Central memory CD8-positive, alpha-beta T cell (primary cell): ENCODE measurements at regions not wholly inside any gene's neighbourhood (a gene's known extent, or its start where the extent isn't known, plus 50 kb on each side); places are given as distances from the start of the nearest gene placed in this dataset.

Experiments used
- ATAC-seq: fragments of 150-1000 bp; cut with Tn5 transposase; replicated peaks from 2 replicates; pipeline ENCODE4 v1.10.0; 2022; ENCODE audit warnings: mild to moderate bottlenecking, moderate FRiP score, moderate number of reproducible peaks; ENCODE audit not compliant: poor library complexity, severe bottlenecking; ENCODE audit errors: extremely low read depth
- DNase-seq, 2 donors: peaks; one replicate each; pipeline ENCODE4 v3.0.0; 2021; ENCODE audit warnings: low spot score in 2 of 2
- H3K27ac Mint-ChIP-seq: one replicate; pipeline ENCODE4 v1.8.0; 2022; ENCODE audit warnings: low read depth, mild to moderate bottlenecking, moderate library complexity, mixed read lengths
- H3K27me3 Mint-ChIP-seq: one replicate; pipeline ENCODE4 v1.8.0; 2022; ENCODE audit warnings: mixed read lengths
- H3K36me3 Mint-ChIP-seq: one replicate; pipeline ENCODE4 v1.8.0; 2022; ENCODE audit warnings: mild to moderate bottlenecking, moderate library complexity, mixed read lengths; ENCODE audit not compliant: insufficient read depth
- H3K4me1 Mint-ChIP-seq: one replicate; pipeline ENCODE4 v1.8.0; 2022; ENCODE audit warnings: mixed read lengths
- H3K4me3 Mint-ChIP-seq: one replicate; pipeline ENCODE4 v1.8.0; 2022; ENCODE audit warnings: mild to moderate bottlenecking, moderate library complexity, mixed read lengths
- H3K9me3 Mint-ChIP-seq: one replicate; pipeline ENCODE4 v1.8.0; 2022; ENCODE audit warnings: mixed read lengths

- no peak for DNase-seq
- no peak for ATAC-seq
- no peaks in the 10 kb centered on the region for H3K4me1 Mint-ChIP-seq
- no peaks in the 10 kb centered on the region for H3K27me3 Mint-ChIP-seq
- peaks cover 1% of the 10 kb centered on the region for H3K36me3 Mint-ChIP-seq
- no peak overlapping the region for H3K27ac Mint-ChIP-seq
- H3K4me3 Mint-ChIP-seq = no peak overlapping the region
- peaks cover 8% of the 10 kb centered on the region for H3K9me3 Mint-ChIP-seq
Observed at GRCh38 chr2:212945526-212945925, 205.9 kb downstream of the IKZF2 start.

GRCh38 chr2:212943351-212943750, 208.1 kb downstream of the IKZF2 start:
- H3K4me3 Mint-ChIP-seq = no peak overlapping the region
- ATAC-seq (no peak), DNase-seq (no peak)
- no peak overlapping the region for H3K27ac Mint-ChIP-seq
- H3K27me3 Mint-ChIP-seq = no peaks in the 10 kb centered on the region
- H3K9me3 Mint-ChIP-seq = peaks cover under 1% of the 10 kb centered on the region
- H3K4me1 Mint-ChIP-seq = no peaks in the 10 kb centered on the region
- H3K36me3 Mint-ChIP-seq = peaks cover 1% of the 10 kb centered on the region

- Mint-ChIP-seq H3K27me3 (no peaks in the 10 kb centered on the region), H3K27ac (no peak overlapping the region), H3K4me1 (no peaks in the 10 kb centered on the region), H3K9me3 (peaks cover 4% of the 10 kb centered on the region), H3K36me3 (peaks cover 1% of the 10 kb centered on the region), H3K4me3 (no peak overlapping the region)
- ATAC-seq = no peak
- no peak for DNase-seq
Observed at GRCh38 chr2:212941361-212941760, 210.1 kb downstream of the IKZF2 start.

- Mint-ChIP-seq H3K4me1 (no peaks in the 10 kb centered on the region), H3K27ac (peak overlapping the region; percentile 58), H3K36me3 (peaks cover 1% of the 10 kb centered on the region), H3K9me3 (peaks cover 4% of the 10 kb centered on the region), H3K27me3 (no peaks in the 10 kb centered on the region), H3K4me3 (no peak overlapping the region)
- DNase-seq (no peak), ATAC-seq (no peak)
Observed at GRCh38 chr2:212940816-212941215, 210.6 kb downstream of the IKZF2 start.

GRCh38 chr2:212939777-212940531, 211.5 kb downstream of the IKZF2 start:
- Mint-ChIP-seq H3K27ac (peak overlapping the region; percentile 58), H3K4me3 (no peak overlapping the region), H3K9me3 (peaks cover 4% of the 10 kb centered on the region), H3K27me3 (no peaks in the 10 kb centered on the region), H3K4me1 (no peaks in the 10 kb centered on the region), H3K36me3 (no peaks in the 10 kb centered on the region)
- DNase-seq (no peak), ATAC-seq (no peak)

GRCh38 chr2:212938144-212938793, 213.1 kb downstream of the IKZF2 start:
- H3K4me1 Mint-ChIP-seq = no peaks in the 10 kb centered on the region
- no peaks in the 10 kb centered on the region for H3K27me3 Mint-ChIP-seq
- no peak for ATAC-seq
- peaks cover 1% of the 10 kb centered on the region for H3K36me3 Mint-ChIP-seq
- no peak for DNase-seq
- peaks cover 4% of the 10 kb centered on the region for H3K9me3 Mint-ChIP-seq
- H3K4me3 Mint-ChIP-seq = no peak overlapping the region
- no peak overlapping the region for H3K27ac Mint-ChIP-seq

- H3K27me3 Mint-ChIP-seq = no peaks in the 10 kb centered on the region
- peaks cover 1% of the 10 kb centered on the region for H3K36me3 Mint-ChIP-seq
- DNase-seq = no peak
- H3K9me3 Mint-ChIP-seq = peaks cover 4% of the 10 kb centered on the region
- H3K4me3 Mint-ChIP-seq = no peak overlapping the region
- ATAC-seq = no peak
- no peaks in the 10 kb centered on the region for H3K4me1 Mint-ChIP-seq
- no peak overlapping the region for H3K27ac Mint-ChIP-seq
Observed at GRCh38 chr2:212936572-212936971, 214.8 kb downstream of the IKZF2 start.

- no peak overlapping the region for H3K4me3 Mint-ChIP-seq
- DNase-seq (no peak), ATAC-seq (no peak)
- no peaks in the 10 kb centered on the region for H3K4me1 Mint-ChIP-seq
- H3K27me3 Mint-ChIP-seq = no peaks in the 10 kb centered on the region
- H3K9me3 Mint-ChIP-seq = peaks cover 4% of the 10 kb centered on the region
- H3K27ac Mint-ChIP-seq = no peak overlapping the region
- H3K36me3 Mint-ChIP-seq = peaks cover 1% of the 10 kb centered on the region
Observed at GRCh38 chr2:212935752-212936151, 215.7 kb downstream of the IKZF2 start.

GRCh38 chr2:212931271-212931670, 220.1 kb downstream of the IKZF2 start:
- DNase-seq = no peak
- Mint-ChIP-seq H3K9me3 (peaks cover 4% of the 10 kb centered on the region), H3K36me3 (peaks cover 1% of the 10 kb centered on the region), H3K27ac (no peak overlapping the region), H3K4me3 (no peak overlapping the region), H3K4me1 (no peaks in the 10 kb centered on the region), H3K27me3 (no peaks in the 10 kb centered on the region)
- ATAC-seq = no peak

- no peak for DNase-seq
- no peak overlapping the region for H3K4me3 Mint-ChIP-seq
- no peak for ATAC-seq
- no peak overlapping the region for H3K27ac Mint-ChIP-seq
- H3K4me1 Mint-ChIP-seq = no peaks in the 10 kb centered on the region
- H3K9me3 Mint-ChIP-seq = peaks cover 4% of the 10 kb centered on the region
- H3K27me3 Mint-ChIP-seq = no peaks in the 10 kb centered on the region
- H3K36me3 Mint-ChIP-seq = peaks cover 1% of the 10 kb centered on the region
Observed at GRCh38 chr2:212930556-212931260, 220.7 kb downstream of the IKZF2 start.

GRCh38 chr2:212929971-212930370, 221.4 kb downstream of the IKZF2 start:
- Mint-ChIP-seq H3K4me3 (no peak overlapping the region), H3K36me3 (peaks cover 1% of the 10 kb centered on the region), H3K27me3 (no peaks in the 10 kb centered on the region), H3K4me1 (no peaks in the 10 kb centered on the region), H3K27ac (no peak overlapping the region), H3K9me3 (peaks cover 4% of the 10 kb centered on the region)
- no peak for DNase-seq
- no peak for ATAC-seq

- ATAC-seq (no peak), DNase-seq (no peak)
- H3K27ac Mint-ChIP-seq = no peak overlapping the region
- H3K4me1 Mint-ChIP-seq = no peaks in the 10 kb centered on the region
- H3K27me3 Mint-ChIP-seq = no peaks in the 10 kb centered on the region
- no peaks in the 10 kb centered on the region for H3K36me3 Mint-ChIP-seq
- H3K4me3 Mint-ChIP-seq = no peak overlapping the region
- peaks cover 4% of the 10 kb centered on the region for H3K9me3 Mint-ChIP-seq
Observed at GRCh38 chr2:212929116-212929515, 222.3 kb downstream of the IKZF2 start.

- ATAC-seq = no peak
- no peaks in the 10 kb centered on the region for H3K4me1 Mint-ChIP-seq
- H3K4me3 Mint-ChIP-seq = no peak overlapping the region
- H3K9me3 Mint-ChIP-seq = peaks cover 4% of the 10 kb centered on the region
- H3K36me3 Mint-ChIP-seq = no peaks in the 10 kb centered on the region
- no peak overlapping the region for H3K27ac Mint-ChIP-seq
- H3K27me3 Mint-ChIP-seq = no peaks in the 10 kb centered on the region
- no peak for DNase-seq
Observed at GRCh38 chr2:212928681-212929080, 222.7 kb downstream of the IKZF2 start.
